GM18511 (cell line): ENCODE measurements at regions not wholly inside any gene's neighbourhood (a gene's known extent, or its start where the extent isn't known, plus 50 kb on each side); places are given as distances from the start of the nearest gene placed in this dataset.

Source experiments
- ATAC-seq: cut with Tn5 transposase; IDR thresholded peaks from one replicate; pipeline ENCODE4 v1.9.1; 2021; ENCODE audit warnings: mild to moderate bottlenecking, moderate library complexity; ENCODE audit not compliant: unreplicated experiment

DNA sequence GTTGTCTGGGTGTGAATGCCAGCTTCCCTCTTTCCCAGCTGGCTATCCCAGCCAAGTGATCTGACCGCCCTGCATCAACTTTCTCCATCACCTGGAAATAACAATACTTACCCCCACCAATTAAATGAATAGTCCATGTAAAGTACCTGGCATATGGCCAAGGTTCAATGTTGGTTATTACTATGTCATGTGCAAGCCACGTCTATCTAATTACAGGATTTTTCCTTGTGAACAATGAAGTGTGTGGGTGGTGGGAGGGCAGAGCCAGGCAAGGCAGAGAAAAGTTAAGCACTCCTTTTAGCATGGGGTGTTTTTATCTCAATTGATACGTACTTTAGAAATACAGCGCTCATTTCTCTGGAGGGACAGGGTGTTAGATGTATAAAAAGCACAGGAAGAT, 121.1 kb downstream of the NHLRC3 start:
- ATAC-seq: no peak

DNA sequence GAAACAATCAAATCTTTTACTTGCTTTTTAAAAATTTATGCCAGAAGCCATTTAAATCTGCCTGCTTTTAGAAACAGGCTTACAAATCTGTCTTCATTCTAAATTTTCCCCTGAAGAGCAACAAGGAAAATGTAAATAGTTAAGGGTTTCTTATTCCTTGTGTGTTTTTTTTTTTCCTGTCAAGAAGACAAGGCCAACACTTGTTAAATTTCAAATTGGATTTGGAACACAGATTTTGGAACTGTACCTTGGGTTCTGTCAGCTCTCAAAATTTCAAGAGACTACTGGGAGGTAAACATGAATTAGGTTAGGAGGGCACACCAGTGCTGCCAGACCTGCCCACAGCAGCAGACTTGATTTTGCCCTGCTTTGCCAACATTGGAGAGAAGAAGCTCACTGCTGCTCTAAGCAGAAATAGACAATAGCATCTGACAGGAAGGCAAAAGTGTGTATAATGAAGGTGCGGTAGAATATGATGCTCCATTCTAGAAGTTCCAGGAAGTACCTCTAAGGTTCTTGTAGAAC, 121.7 kb downstream of the NHLRC3 start:
- ATAC-seq: no peak

DNA sequence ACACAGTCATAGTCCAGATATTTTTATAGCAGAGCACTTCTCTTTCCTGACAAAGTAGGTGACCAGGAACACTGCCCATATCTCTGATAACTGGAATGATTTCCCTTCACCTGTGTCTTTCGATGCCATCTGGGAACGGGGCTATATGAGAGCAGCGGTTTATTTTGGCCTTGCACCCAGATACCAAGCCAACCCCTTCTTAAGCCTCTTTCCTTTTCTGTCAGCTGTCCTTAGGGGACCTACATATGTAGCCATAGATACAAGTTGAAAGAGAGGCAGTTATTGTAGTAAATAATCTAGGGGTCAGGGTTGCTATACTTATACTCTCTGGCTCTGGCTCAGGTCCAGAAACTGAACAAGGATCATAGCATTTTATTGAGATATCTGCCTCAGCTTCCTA, 128.8 kb downstream of the NHLRC3 start:
- no peak for ATAC-seq

DNA sequence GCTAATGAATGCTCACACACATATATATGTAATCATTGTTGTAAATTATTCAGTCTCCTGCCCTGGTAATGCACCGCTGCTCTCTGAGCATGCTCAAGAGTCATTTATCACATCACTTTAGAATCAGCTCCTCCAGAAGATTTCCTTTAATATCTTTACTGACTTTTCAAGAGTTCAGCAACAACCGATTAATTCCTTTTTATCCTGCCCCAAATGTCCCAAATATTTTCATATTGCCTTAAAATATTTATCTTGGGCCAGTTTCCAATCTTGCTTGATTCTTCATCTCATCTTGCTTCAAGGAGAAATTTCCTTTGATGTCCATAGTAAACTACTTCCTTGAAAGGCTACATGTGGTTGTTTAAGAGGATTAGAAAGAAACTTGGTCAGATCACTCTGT, 132.5 kb downstream of the NHLRC3 start:
- ATAC-seq: no peak

DNA sequence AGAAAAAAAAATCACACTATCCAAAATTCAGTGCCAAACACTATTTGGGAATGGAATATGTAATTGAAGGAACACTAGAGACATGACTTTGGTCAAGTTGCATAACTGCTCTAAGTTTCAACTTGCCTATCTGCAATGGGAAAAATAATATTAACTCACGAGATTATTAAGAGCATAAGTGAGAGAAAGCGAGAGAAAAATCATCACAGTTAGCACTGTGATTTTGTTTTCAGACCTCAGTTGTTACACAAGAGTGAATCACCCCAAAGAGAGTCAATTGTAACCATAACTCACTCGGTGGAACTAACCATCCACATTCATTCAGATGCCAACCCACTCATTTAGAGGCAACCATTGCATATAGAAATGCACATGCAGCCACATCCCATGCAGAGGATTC, 147.1 kb downstream of the NHLRC3 start:
- no peak for ATAC-seq

DNA sequence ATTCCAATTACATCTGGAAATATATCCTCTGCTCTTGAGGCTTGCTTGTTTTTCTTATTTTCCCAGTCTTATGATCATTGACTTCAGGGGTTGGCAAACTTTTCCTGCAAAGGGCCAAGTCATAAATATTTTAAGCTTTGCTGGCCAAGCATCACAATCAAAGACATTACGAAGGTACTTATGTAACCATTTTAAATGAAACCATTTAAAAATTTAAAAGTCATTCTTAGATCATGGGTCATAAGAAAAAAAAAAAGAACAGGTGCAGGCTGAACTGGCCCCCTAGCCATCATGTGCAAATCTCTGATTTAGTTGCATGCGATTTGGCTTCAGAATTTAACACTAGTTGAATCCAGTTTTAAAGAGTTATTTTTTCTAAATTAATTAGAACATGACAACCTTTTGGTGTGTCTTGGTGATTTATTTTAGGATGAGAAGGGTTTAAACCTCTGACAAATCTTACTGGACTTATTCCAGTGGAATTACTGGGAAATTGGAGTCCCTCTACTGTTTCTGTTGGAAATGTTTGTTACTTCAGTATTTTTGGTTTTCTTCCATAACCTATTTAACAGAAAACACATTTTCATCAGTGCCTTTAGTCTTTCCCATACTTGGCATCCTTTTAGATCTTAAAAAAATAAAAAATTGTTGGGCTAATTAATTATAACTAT, 148.1 kb downstream of the NHLRC3 start:
- no peak for ATAC-seq

DNA sequence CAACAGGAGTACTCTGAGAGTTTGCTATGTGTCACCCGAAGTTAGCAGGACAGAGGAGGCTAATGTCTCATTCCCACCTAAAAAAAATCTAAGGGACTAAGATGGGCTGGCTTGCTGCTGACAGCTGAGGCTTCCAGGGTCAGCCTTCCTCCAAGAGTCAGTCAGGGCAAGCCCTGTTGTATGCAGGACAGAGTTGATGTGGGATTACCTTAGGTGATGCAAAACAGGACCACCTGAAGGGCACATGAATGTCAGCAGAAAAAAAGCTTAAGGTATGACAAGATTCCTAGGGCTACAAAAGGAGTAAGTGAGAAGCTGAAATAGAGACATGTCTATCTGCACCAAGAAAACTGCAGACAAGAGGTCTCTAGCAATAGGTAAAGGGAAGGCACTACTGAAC, 151.5 kb downstream of the NHLRC3 start:
- no peak for ATAC-seq

DNA sequence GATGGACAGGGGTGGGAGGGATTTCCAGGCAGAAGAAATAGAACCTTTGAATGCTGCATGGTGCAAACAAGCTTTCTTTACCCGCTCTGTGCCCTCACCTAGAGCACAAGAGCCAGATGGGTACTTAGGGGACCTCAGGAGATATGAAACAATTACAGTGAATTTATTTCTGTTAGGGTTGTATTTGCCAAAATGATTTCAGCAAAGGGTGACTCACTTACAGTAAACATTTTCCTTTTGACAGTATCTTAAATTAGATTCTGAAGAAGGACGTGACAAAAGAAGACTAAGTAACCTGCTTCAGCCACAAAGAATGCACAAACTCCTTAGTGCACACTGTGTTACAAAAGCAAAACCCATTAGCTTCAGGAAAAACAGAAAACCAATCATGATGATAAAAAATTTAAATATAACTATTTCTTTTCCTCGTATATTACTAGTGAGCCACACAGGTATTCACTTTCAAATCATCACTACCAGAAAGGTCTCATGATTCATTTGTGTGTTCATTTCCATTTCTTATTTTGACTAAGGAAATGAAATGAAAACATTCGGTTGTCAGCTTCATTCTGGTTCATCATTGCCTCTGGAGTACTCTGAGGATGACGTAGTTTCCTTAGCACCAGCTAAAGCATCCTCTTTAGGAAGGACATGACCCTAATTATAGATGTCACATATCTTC, 158.8 kb downstream of the NHLRC3 start:
- ATAC-seq: peak; percentile 64

DNA sequence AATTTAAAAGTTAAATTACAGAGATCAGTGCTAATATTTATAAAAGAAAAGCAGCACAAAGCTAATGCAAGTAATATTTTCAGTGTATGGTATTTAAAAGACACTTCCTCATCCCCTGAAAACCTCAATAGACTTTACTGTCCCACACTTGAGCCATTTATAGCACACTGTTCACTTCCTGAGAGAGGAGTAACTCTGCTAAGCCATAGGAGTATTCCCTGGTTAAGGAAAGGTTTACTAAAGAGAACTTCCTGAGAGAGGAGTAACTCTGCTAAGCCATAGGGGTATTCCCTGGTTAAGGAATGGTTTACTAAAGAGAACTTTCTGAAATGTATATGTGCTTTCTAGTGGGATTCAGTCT, 159.4 kb downstream of the NHLRC3 start:
- peak; percentile 29 for ATAC-seq

DNA sequence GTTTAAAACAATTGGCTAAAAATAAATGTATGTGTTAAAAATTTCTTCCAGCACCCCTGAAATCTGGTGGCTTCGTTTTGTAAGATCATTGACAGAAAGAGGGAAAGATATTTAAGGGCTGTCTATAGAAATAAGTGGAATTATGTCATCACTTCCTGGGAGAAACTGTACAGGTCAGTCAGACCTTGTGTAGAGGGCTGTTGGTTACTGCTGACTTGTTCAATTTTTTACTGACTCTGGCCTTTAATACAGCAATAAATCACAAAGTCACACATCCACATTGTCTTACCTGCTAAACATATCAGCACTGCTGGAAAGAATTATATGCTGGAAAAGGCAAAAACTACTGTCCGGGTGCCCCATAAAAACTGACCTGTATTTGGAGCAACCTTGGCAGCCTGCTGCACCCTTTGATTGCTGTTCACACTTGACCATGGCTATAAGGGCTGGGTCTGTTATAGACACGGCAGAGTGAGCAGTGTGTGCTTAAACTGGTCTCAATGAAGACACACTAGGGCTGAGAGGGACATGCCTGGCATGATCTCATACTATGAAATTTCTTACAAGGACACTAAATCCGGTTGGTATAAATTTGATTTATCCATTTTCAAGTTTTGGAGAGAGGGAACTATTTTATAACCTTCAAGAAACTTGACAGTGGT, 162.1 kb downstream of the NHLRC3 start:
- ATAC-seq: no peak

DNA sequence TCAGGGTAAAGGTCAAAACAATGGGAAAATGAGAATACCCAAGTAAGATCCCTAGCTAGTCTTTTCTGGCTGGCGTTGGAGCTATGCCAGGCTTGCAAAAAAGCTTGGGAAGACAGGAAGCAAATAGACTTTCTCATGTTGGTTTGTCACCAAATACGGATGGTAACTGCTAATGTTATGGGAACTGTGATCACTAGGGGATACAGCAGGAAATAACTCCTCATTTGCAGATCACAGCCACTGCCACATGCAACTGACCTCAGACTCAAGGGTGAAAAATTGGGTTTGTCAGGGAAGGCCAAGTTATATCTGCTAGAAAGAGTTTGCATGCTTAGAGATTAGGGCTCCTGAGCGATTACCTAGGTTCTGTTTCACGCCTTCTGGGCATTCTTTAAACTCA, 162.9 kb downstream of the NHLRC3 start:
- ATAC-seq: no peak

DNA sequence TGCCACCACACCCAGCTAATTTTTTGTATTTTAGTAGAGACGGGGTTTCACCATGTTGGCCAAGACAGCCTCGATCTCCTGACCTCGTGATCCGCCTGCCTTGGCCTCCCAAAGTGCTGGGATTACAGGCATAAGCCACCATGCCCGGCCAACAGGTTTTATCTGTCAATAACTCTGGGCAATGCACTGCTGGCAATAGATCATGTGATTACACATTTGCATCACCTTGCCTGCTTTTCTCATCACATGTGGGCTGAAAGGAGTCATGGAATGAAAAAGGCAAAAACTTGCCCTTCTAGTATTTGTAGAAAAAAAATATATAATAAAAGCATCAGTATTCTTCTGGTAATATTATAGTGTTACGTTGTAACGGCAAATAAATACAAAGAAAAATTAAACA, 164.5 kb downstream of the NHLRC3 start:
- ATAC-seq: no peak

DNA sequence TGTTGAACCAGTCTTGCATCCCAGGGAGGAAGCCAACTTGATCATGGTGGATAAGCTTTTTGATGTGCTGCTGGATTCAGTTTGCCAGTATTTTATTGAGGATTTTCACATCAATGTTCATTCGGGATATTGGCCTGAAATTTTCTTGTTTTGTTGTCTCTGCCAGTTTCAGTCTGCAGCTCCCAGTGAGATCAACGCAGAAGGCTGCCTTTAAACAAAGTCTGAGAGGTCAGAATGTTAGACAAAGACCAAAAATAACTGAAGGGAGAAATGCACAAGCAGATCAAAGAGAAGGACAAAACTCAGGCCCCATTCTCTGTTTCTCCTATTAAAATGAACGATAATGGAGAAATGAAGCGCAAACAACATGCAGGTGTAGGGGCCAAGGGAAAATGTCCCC, 170.4 kb downstream of the NHLRC3 start:
- no peak for ATAC-seq

DNA sequence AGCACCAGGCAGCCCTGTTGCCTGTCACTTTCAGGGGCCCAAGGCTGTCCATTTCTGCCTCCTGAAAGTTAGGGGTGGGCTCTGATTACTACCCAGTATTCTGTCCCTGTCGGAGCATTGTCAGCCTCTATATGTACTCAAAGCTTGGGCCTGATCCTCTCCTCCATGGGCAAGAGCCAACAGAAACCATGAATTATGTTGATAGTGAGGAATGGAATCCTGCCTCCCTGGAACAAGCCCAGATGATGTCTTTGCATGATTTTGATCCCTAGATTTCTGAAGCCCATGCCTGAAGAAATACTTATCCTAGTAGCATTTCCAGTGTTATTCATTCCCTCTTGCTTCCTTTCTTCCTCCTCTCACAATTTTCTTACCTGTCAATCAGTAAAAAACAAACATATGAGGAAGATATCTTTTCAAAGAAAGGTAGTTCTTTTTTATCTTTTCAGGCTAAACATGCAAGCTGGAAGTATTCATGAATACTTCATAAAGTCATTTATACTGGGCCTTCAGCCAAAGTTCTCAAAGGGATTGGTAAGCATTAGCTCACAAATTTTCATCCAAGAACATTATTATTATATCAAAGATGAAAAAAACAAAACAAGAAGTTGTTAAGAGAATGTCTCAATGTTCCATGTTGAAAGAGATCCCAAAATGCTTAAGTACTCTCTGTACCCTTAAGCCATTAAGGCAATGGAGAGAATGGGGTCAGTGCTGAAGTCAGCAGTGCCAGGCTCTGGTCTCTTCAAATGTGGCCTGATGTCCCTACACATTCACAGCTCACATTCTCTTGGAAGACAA, 171.7 kb downstream of the NHLRC3 start:
- no peak for ATAC-seq

DNA sequence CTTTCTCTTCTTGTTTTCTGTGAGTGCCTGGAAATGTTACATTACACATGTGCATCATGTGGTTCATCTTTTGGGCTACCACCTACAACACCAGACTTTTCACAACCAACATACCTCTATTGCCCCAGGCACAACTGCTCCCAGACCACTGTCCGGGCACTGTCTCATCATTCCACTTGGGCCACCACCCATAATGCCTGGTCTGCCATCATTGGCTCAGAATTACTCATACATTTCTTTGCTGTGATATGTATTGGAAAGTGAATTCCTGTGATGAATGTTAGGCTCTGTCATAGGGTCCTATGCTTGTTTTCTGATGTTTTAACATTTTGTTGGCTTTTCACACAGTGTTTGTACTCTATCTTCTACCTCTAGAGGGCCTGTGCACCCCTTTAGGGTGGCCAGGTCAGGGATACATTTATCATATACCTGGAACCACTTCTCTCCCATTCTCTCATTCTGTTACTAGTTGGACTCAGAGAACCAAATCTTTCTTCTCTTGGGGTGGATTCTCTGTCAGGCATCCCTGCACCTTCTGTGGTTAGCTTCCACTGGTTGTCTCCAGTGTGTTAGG, 172.8 kb downstream of the NHLRC3 start:
- no peak for ATAC-seq

DNA sequence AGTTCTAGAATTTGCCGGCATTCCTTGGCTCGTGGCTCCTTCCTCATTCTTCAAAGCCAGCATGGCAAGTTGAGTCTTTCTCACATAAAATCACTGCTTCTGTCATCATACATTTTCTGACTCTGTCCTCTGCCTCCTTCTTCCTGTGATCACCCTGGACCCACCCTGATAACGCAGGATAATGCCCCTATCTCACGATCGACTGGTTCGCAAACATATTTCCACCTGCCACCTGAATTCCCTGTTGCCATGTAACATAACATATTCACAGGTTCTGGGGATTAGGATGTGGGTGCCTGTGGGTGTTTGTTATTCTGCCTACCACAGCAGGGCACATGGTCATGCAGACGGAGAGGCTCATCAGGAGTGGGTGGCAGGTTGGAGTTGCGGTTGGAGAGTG, 177.7 kb downstream of the NHLRC3 start:
- ATAC-seq: no peak

DNA sequence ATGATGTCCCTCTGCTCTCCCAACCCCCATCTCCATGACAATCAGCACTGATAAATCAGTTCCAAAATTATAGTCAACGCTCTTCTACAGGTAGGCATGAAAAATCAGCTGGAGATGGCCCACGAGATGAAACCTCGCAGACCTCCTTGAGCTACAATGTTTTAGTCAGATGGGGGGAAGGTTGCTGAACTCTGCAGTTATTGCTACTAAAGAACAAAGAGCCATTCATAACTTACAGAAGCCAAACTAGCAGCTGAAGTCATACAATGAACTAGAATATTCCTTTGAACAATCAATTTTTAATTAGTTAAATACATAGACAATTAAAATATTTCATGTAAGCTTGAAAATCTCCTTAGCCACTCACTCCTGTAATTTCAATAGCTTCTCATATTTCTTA, 179.2 kb downstream of the NHLRC3 start:
- no peak for ATAC-seq

DNA sequence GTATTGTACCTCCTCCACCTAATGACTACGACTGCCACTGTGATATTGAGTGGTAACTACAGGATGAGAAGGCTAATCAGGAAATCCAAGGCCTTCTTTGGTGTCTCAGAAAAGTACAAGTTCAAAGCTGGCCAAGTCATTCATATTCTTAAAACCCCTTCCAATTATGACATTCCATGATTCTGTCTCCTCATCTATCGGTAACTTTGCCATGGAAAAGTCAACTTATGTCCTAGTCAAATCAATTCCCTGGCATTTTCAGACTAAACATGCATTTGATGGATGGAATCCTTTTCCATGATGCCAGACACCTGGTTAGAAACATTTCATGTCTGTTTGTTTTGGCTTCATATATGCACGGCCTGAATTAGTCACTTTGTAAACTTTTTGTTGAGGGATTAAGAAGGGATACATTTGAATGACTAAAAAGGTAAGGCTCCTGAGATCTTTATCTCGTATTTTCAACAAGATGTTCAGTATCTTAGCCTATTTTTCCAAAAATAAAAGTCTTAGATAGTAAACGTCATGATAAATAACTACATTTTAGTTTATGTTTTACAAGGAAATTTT, 186.5 kb downstream of the NHLRC3 start:
- ATAC-seq: no peak

DNA sequence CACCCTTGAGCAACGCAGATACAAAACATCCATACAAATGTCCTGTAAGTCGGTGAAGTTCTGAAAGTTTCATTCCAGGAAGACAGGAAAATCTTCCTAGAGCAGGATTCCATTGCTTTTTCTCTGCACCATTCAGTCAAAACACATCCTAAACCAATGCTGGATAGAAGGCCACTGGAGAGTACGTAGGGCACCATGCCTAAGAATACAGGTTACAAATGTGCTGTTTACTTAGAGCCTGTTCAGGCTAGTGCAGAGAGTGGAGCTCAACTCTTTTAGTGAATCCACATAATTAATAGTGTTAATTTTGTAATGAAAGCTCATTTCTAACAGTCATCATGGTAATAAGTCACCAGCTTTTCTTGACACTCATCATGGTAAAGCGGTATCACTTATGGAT, 187.6 kb downstream of the NHLRC3 start:
- no peak for ATAC-seq

DNA sequence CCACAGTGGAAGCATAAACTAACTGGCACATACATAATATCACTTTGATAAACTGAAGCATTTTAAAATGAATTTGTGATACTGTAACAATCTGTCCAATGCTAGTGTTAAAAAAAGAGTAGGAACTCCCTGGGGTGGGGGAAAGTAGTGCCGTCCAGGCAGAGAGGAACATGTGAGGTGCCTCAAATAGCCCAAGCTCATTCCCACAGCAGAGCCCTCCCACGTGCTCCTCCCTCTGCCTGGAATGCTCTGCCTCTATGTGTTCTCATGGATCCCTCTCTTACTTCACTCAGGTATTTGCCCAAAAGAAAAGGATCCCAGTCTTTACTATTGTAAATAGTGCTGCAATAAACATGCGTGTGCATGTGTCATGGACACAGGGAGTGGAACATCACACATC, 188.1 kb downstream of the NHLRC3 start:
- no peak for ATAC-seq
